ENCODE measurements at regions not wholly inside any gene's neighbourhood (a gene's known extent, or its start where the extent isn't known, plus 50 kb on each side); places are given as distances from the start of the nearest gene placed in this dataset.

DNA sequence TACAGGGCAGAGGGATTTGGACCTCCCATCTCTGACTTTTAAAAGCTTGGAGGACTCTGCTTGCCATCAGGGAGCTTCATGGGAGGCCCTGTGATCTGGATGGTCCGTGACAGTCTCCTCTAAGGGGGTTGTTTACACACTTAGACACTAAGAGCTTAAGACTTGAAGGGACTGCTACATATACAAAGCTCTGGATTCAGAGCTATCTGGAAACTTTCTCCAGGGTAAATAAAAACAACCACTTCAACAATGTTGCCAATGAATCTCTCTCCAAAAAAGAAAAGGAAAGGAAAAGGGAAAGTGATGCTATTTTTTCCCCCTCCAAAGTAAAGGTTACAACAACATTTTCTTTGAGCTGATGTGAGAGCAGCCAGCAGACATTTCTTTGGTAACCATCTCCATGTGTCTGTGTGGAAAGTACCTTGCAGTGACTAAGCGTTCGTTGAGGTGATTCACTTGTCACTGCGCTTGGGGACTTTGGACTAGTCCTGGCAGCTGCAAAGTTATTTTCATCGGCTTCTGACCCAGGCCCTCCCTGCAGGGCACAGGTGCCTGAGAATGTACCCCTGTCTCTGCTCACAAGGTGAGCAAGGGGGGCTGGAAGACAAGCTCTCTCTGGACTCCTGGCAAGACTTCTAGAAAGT, 262.1 kb upstream of the KLF4 start:
- H3K9ac ChIP-seq (ENCODE audit: low read length): no peak overlapping the region
- no peaks in the 10 kb centered on the region for H3K9me3 ChIP-seq (ENCODE audit: low read length)
- H3K36me3 ChIP-seq (ENCODE audit: insufficient read depth, low read length): no peaks in the 10 kb centered on the region
- H3K4me1 ChIP-seq (ENCODE audit: insufficient read depth, low read length): peaks cover 38% of the 10 kb centered on the region
- H3K27ac ChIP-seq (ENCODE audit: low read depth, low read length): peak overlapping the region; percentile 73
- no peak overlapping the region for H3K4me3 ChIP-seq (ENCODE audit: low read depth in 1 of 2, low read length in 2 of 2)
- H3K27me3 ChIP-seq (ENCODE audit: control insufficient read depth in 1 of 2, insufficient read depth in 2 of 2, low read length in 2 of 2): no peaks in the 10 kb centered on the region

- H3K36me3 ChIP-seq (ENCODE audit: insufficient read depth, low read length): no peaks in the 10 kb centered on the region
- H3K4me1 ChIP-seq (ENCODE audit: insufficient read depth, low read length): peaks cover 38% of the 10 kb centered on the region
- no peaks in the 10 kb centered on the region for H3K9me3 ChIP-seq (ENCODE audit: low read length)
- H3K27ac ChIP-seq (ENCODE audit: low read depth, low read length): peak overlapping the region; percentile 73
- no peak overlapping the region for H3K9ac ChIP-seq (ENCODE audit: low read length)
- H3K27me3 ChIP-seq (ENCODE audit: control insufficient read depth in 1 of 2, insufficient read depth in 2 of 2, low read length in 2 of 2): no peaks in the 10 kb centered on the region
- H3K4me3 ChIP-seq (ENCODE audit: low read depth in 1 of 2, low read length in 2 of 2): no peak overlapping the region
Observed at GRCh38 chr9:107750741-107751566, 261.4 kb upstream of the KLF4 start.

DNA sequence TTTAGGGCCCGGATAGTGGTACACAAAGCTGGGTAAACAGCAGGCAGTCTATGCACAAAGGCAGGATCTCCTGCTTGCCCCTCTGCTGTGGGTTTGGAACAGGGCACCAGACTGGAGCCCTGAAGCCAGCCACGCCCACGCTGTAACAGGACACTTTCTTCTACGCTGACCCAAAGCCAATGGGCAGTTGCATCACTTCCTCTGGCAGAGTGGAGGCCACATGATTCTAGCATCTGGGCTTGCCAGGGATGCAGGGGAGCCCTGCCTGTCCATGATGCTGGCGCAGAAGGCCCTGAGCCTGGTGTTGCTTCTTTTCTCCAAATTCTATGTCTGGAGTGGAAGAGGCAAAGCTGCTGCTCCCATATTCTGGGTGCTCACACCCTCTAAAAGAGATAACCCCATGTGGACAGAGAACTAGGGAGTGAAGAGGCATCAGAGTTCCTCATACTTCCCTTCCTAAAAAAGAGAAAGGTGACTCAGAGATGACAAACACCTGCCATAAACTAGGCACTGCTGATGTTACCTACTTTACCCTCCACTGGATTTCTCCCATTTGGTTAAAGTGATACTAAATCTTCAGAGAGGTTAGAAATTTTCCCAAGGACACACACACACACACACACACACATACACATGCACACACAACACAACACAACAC, 260.3 kb upstream of the KLF4 start:
- H3K4me1 ChIP-seq (ENCODE audit: insufficient read depth, low read length): peaks cover 38% of the 10 kb centered on the region
- H3K9me3 ChIP-seq (ENCODE audit: low read length): no peaks in the 10 kb centered on the region
- peak overlapping the region; percentile 23 for H3K9ac ChIP-seq (ENCODE audit: low read length)
- H3K27ac ChIP-seq (ENCODE audit: low read depth, low read length): peak overlapping the region; percentile 73
- H3K4me3 ChIP-seq (ENCODE audit: low read depth in 1 of 2, low read length in 2 of 2): no peak overlapping the region
- H3K36me3 ChIP-seq (ENCODE audit: insufficient read depth, low read length): no peaks in the 10 kb centered on the region
- H3K27me3 ChIP-seq (ENCODE audit: control insufficient read depth in 1 of 2, insufficient read depth in 2 of 2, low read length in 2 of 2): no peaks in the 10 kb centered on the region

- no peak overlapping the region for H3K9ac ChIP-seq (ENCODE audit: low read length)
- no peak overlapping the region for H3K27ac ChIP-seq (ENCODE audit: low read depth, low read length)
Observed at GRCh38 chr9:107744873-107745272, 255.3 kb upstream of the KLF4 start.

GRCh38 chr9:107742531-107743309, 253.2 kb upstream of the KLF4 start:
- no peaks in the 10 kb centered on the region for H3K9me3 ChIP-seq (ENCODE audit: low read length)

More at GRCh38 chr9:107744873-107745272, 255.3 kb upstream of the KLF4 start:
- no peaks in the 10 kb centered on the region for H3K27me3 ChIP-seq (ENCODE audit: control insufficient read depth in 1 of 2, insufficient read depth in 2 of 2, low read length in 2 of 2)
- no peak overlapping the region for H3K4me3 ChIP-seq (ENCODE audit: low read depth in 1 of 2, low read length in 2 of 2)
- no peaks in the 10 kb centered on the region for H3K36me3 ChIP-seq (ENCODE audit: insufficient read depth, low read length)
- H3K4me1 ChIP-seq (ENCODE audit: insufficient read depth, low read length): peaks cover 16% of the 10 kb centered on the region
- no peaks in the 10 kb centered on the region for H3K9me3 ChIP-seq (ENCODE audit: low read length)

GRCh38 chr9:107740088-107740980, 250.8 kb upstream of the KLF4 start:
- Histone ChIP-seq H3K4me1 (ENCODE audit: insufficient read depth, low read length) (peaks cover 11% of the 10 kb centered on the region), H3K9ac (ENCODE audit: low read length) (no peak overlapping the region), H3K27ac (ENCODE audit: low read depth, low read length) (no peak overlapping the region), H3K36me3 (ENCODE audit: insufficient read depth, low read length) (no peaks in the 10 kb centered on the region), H3K27me3 (ENCODE audit: control insufficient read depth in 1 of 2, insufficient read depth in 2 of 2, low read length in 2 of 2) (no peaks in the 10 kb centered on the region), H3K9me3 (ENCODE audit: low read length) (no peaks in the 10 kb centered on the region), H3K4me3 (ENCODE audit: low read depth in 1 of 2, low read length in 2 of 2) (no peak overlapping the region)

More at GRCh38 chr9:107742531-107743309, 253.2 kb upstream of the KLF4 start:
- Histone ChIP-seq H3K27ac (ENCODE audit: low read depth, low read length) (no peak overlapping the region), H3K27me3 (ENCODE audit: control insufficient read depth in 1 of 2, insufficient read depth in 2 of 2, low read length in 2 of 2) (no peaks in the 10 kb centered on the region), H3K9ac (ENCODE audit: low read length) (no peak overlapping the region), H3K4me1 (ENCODE audit: insufficient read depth, low read length) (peaks cover 11% of the 10 kb centered on the region), H3K4me3 (ENCODE audit: low read depth in 1 of 2, low read length in 2 of 2) (no peak overlapping the region), H3K36me3 (ENCODE audit: insufficient read depth, low read length) (no peaks in the 10 kb centered on the region)

- H3K4me3 ChIP-seq (ENCODE audit: low read depth in 1 of 2, low read length in 2 of 2): no peak overlapping the region
- H3K4me1 ChIP-seq (ENCODE audit: insufficient read depth, low read length): peaks cover 14% of the 10 kb centered on the region
- no peak overlapping the region for H3K27ac ChIP-seq (ENCODE audit: low read depth, low read length)
- H3K9me3 ChIP-seq (ENCODE audit: low read length): no peaks in the 10 kb centered on the region
- H3K9ac ChIP-seq (ENCODE audit: low read length): no peak overlapping the region
- no peaks in the 10 kb centered on the region for H3K27me3 ChIP-seq (ENCODE audit: control insufficient read depth in 1 of 2, insufficient read depth in 2 of 2, low read length in 2 of 2)
- H3K36me3 ChIP-seq (ENCODE audit: insufficient read depth, low read length): no peaks in the 10 kb centered on the region
Observed at GRCh38 chr9:107739601-107740082, 250.1 kb upstream of the KLF4 start.

- Histone ChIP-seq H3K27ac (ENCODE audit: low read depth, low read length) (peak overlapping the region; percentile 12), H3K9me3 (ENCODE audit: low read length) (no peaks in the 10 kb centered on the region), H3K4me1 (ENCODE audit: insufficient read depth, low read length) (peaks cover 18% of the 10 kb centered on the region), H3K4me3 (ENCODE audit: low read depth in 1 of 2, low read length in 2 of 2) (no peak overlapping the region), H3K9ac (ENCODE audit: low read length) (no peak overlapping the region), H3K36me3 (ENCODE audit: insufficient read depth, low read length) (no peaks in the 10 kb centered on the region), H3K27me3 (ENCODE audit: control insufficient read depth in 1 of 2, insufficient read depth in 2 of 2, low read length in 2 of 2) (no peaks in the 10 kb centered on the region)
Observed at GRCh38 chr9:107738789-107739188, 249.2 kb upstream of the KLF4 start.

GRCh38 chr9:107737987-107738743, 248.6 kb upstream of the KLF4 start:
- Histone ChIP-seq H3K36me3 (ENCODE audit: insufficient read depth, low read length) (no peaks in the 10 kb centered on the region), H3K4me1 (ENCODE audit: insufficient read depth, low read length) (peaks cover 24% of the 10 kb centered on the region), H3K27ac (ENCODE audit: low read depth, low read length) (peak overlapping the region; percentile 12), H3K9me3 (ENCODE audit: low read length) (no peaks in the 10 kb centered on the region), H3K4me3 (ENCODE audit: low read depth in 1 of 2, low read length in 2 of 2) (no peak overlapping the region), H3K9ac (ENCODE audit: low read length) (no peak overlapping the region), H3K27me3 (ENCODE audit: control insufficient read depth in 1 of 2, insufficient read depth in 2 of 2, low read length in 2 of 2) (no peaks in the 10 kb centered on the region)

DNA sequence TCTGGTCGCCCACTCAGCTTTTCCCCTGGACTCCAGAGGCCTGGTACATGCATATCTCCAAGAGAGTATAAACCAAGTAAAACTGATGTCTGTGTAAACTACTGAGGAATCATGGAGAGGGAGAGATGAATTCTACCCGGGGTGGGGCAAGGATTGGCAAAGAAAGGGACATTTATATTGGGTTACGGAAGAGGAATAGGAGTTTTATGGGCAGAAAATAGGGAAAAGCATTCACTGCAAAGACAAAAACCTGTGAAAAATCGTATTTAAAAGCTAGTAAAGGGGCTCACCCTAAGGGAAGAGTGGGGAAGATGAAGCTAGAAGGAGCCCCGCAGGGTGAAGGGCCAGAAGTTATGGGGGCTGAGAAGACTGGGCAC, 248.0 kb upstream of the KLF4 start:
- H3K36me3 ChIP-seq (ENCODE audit: insufficient read depth, low read length): no peaks in the 10 kb centered on the region
- H3K4me3 ChIP-seq (ENCODE audit: low read depth in 1 of 2, low read length in 2 of 2): no peak overlapping the region
- peaks cover 30% of the 10 kb centered on the region for H3K4me1 ChIP-seq (ENCODE audit: insufficient read depth, low read length)
- no peaks in the 10 kb centered on the region for H3K27me3 ChIP-seq (ENCODE audit: control insufficient read depth in 1 of 2, insufficient read depth in 2 of 2, low read length in 2 of 2)
- H3K27ac ChIP-seq (ENCODE audit: low read depth, low read length): no peak overlapping the region
- H3K9ac ChIP-seq (ENCODE audit: low read length): no peak overlapping the region
- no peaks in the 10 kb centered on the region for H3K9me3 ChIP-seq (ENCODE audit: low read length)

Data from muscle layer of colon (tissue), 2 donors.